GM12878 (cell line): ENCODE measurements at regions not wholly inside any gene's neighbourhood (a gene's known extent, or its start where the extent isn't known, plus 50 kb on each side); places are given as distances from the start of the nearest gene placed in this dataset.

ENCODE experiments used
- ATAC-seq: fragments of 200-7000 bp; cut with Tn5 transposase; 3 replicates; pipeline ENCODE4 v1.9.1; 2020; ENCODE audit warnings: mild to moderate bottlenecking, moderate library complexity
- BruUV-seq: library from RNA; stranded (reverse); fragments of 400-500 nt; replicated peaks from 2 replicates; lab custom pipeline; 2021; lab: Mats Ljungman, UMichigan
- CTCF ChIA-PET: fragments of 300-600 bp; sonication (Branson Sonifier 250); formaldehyde crosslinking; extraction: SDS; loops from one replicate; lab custom pipeline; 2021; ENCODE audit warnings: inconsistent platforms; lab: Yijun Ruan, JAX
- POLR2A ChIA-PET: fragments of 350-600 bp; formaldehyde crosslinking; extraction: SDS; loops from one replicate; lab custom pipeline; 2021; ENCODE audit warnings: inconsistent platforms; lab: Charles Lee
- RAD21 ChIA-PET: fragments of 300-600 bp; sonication (Branson Sonifier 250); formaldehyde crosslinking; loops from one replicate; lab custom pipeline; 2023; ENCODE audit warnings: antibody characterized with exemption; ENCODE audit not compliant: unreplicated experiment; lab: Charles Lee
- SMC1A ChIA-PET: fragments of 300-600 bp; sonication (Branson Sonifier 250); formaldehyde crosslinking; loops from one replicate; lab custom pipeline; 2023; ENCODE audit not compliant: unreplicated experiment, uncharacterized antibody; lab: Charles Lee
- DNase-seq: peaks from one replicate; pipeline ENCODE4 v3.0.0-alpha.2; 2011; ENCODE audit warnings: low read depth, low spot score
- FAIRE-seq: peaks from 3 replicates; lab custom pipeline; 2011; peaks lifted over from hg19 to GRCh38; lab: Jason Lieb, UNC
- H2AFZ ChIP-seq: 2 replicates; pipeline ENCODE4 v1.6.0; 2011; ENCODE audit warnings: low read depth, low read length, control low read depth; ENCODE audit not compliant: control insufficient read depth
- H3K27ac ChIP-seq: 2 replicates; pipeline ENCODE4 v1.5.1; 2011; ENCODE audit warnings: control low read depth; ENCODE audit not compliant: control insufficient read depth, insufficient read depth
- H3K27me3 ChIP-seq, 2 experiments: replicated peaks in 1 of 2; 2 replicates each; pipeline versions ENCODE4 v1.6.0 to v1.6.1; 2011; ENCODE audit warnings: low read length in 1 of 2; ENCODE audit not compliant: control insufficient read depth in 2 of 2, insufficient read depth in 2 of 2
- H3K36me3 ChIP-seq, 2 experiments: 2 replicates each; pipeline ENCODE4 v1.5.1; 2011; ENCODE audit warnings: low read length in 1 of 2; ENCODE audit not compliant: control insufficient read depth in 2 of 2, insufficient read depth in 2 of 2
- H3K4me1 ChIP-seq: 2 replicates; pipeline ENCODE4 v1.6.1; 2011; ENCODE audit warnings: mild to moderate bottlenecking, low read length, moderate library complexity, mixed read lengths; ENCODE audit not compliant: control insufficient read depth, insufficient read depth
- H3K4me2 ChIP-seq: 2 replicates; pipeline ENCODE4 v1.6.0; 2011; ENCODE audit warnings: control low read depth; ENCODE audit not compliant: control insufficient read depth, insufficient read depth
- H3K4me3 ChIP-seq: fragments of 200-600 bp; sonication (generic); 2 replicates; pipeline ENCODE4 v1.5.1; 2016
- H3K79me2 ChIP-seq: 2 replicates; pipeline ENCODE4 v1.6.0; 2011; ENCODE audit warnings: low read length; ENCODE audit not compliant: control insufficient read depth, insufficient read depth
- H3K9ac ChIP-seq: 2 replicates; pipeline ENCODE4 v1.8.0; 2011; ENCODE audit warnings: low read length, control low read depth, mixed read lengths; ENCODE audit not compliant: control insufficient read depth, insufficient read depth
- H3K9me3 ChIP-seq: replicated peaks from 3 replicates; pipeline ENCODE4 v1.5.1; 2011; ENCODE audit warnings: mild to moderate bottlenecking, low read length; ENCODE audit not compliant: control insufficient read depth, insufficient read depth
- H4K20me1 ChIP-seq: 2 replicates; pipeline ENCODE4 v1.6.0; 2011; ENCODE audit not compliant: control insufficient read depth, insufficient read depth
- CBX3 ChIP-seq: fragments of 200-600 bp; sonication (generic); IDR thresholded peaks from 2 replicates; pipeline ENCODE4 v1.6.1; 2016; ENCODE audit warnings: low read depth, borderline replicate concordance
- CREM ChIP-seq: IDR thresholded peaks from 2 replicates; pipeline ENCODE4 v1.6.1; 2014; ENCODE audit warnings: antibody characterized with exemption, low read depth
- E4F1 ChIP-seq: fragments of 450-650 bp; IDR thresholded peaks from 2 replicates; pipeline ENCODE4 v1.6.1; 2018; ENCODE audit warnings: borderline replicate concordance, mild to moderate bottlenecking; ENCODE audit not compliant: partially characterized antibody
- EGR1 ChIP-seq, 2 experiments: IDR thresholded peaks; 1 replicate in 1 of 2; 2 replicates in 1 of 2; pipeline ENCODE4 v1.6.1; 2011 to 2012; ENCODE audit warnings: low read depth in 2 of 2, low read length in 2 of 2, borderline replicate concordance in 1 of 2, mild to moderate bottlenecking in 1 of 2, moderate library complexity in 1 of 2
- EP300 ChIP-seq, 2 experiments: fragments of 150-350 bp in 1 of 2; IDR thresholded peaks; 2 replicates each; pipeline ENCODE4 v1.6.1; 2011 to 2012; ENCODE audit warnings: low read depth in 2 of 2, low read length in 2 of 2, borderline replicate concordance in 1 of 2, improper control_type of control experiment in 1 of 2, inconsistent platforms in 1 of 2; ENCODE audit not compliant: control insufficient read depth in 1 of 2
- FOXM1 ChIP-seq: IDR thresholded peaks from 2 replicates; pipeline ENCODE4 v1.6.1; 2012; ENCODE audit warnings: low read depth, mild to moderate bottlenecking, inconsistent platforms, low read length, moderate library complexity
- JUNB ChIP-seq: IDR thresholded peaks from 2 replicates; pipeline ENCODE4 v1.6.1; 2016; ENCODE audit warnings: antibody characterized with exemption, mild to moderate bottlenecking
- KAT2A ChIP-seq: conservative IDR thresholded peaks from 2 replicates; pipeline ENCODE4 v1.6.1; 2011; ENCODE audit warnings: low read depth, low read length; ENCODE audit not compliant: control insufficient read depth
- MYB ChIP-seq: fragments of 150-350 bp; IDR thresholded peaks from 2 replicates; pipeline ENCODE4 v1.6.1; 2014; ENCODE audit warnings: mild to moderate bottlenecking, low read depth, low read length, borderline replicate concordance
- PKNOX1 ChIP-seq: fragments of 450-650 bp; IDR thresholded peaks from 2 replicates; pipeline ENCODE4 v1.6.1; 2016; ENCODE audit warnings: mild to moderate bottlenecking
- POU2F2 ChIP-seq: IDR thresholded peaks from 3 replicates; pipeline ENCODE4 v1.6.1; 2011; ENCODE audit warnings: low read depth, mild to moderate bottlenecking, low read length, borderline replicate concordance
- SMAD1 ChIP-seq: fragments of 450-650 bp; IDR thresholded peaks from 2 replicates; pipeline ENCODE4 v1.6.1; 2018; ENCODE audit warnings: mild to moderate bottlenecking, low read depth; ENCODE audit not compliant: partially characterized antibody
- SREBF1 ChIP-seq: IDR thresholded peaks from 2 replicates; pipeline ENCODE4 v1.6.1; 2012; ENCODE audit warnings: mild to moderate bottlenecking, low read length
- STAT1 ChIP-seq: fragments of 450-650 bp; conservative IDR thresholded peaks from 2 replicates; pipeline ENCODE4 v1.6.1; 2014; ENCODE audit warnings: antibody characterized with exemption, mild to moderate bottlenecking
- TBL1XR1 ChIP-seq: IDR thresholded peaks from 2 replicates; pipeline ENCODE4 v1.6.1; 2012; ENCODE audit warnings: low read depth, low read length, improper control_type of control experiment
- YY1 ChIP-seq: IDR thresholded peaks from 2 replicates; pipeline ENCODE4 v1.6.1; 2011; ENCODE audit warnings: low read depth, mild to moderate bottlenecking, low read length
- ZNF687 ChIP-seq: fragments of 450-650 bp; IDR thresholded peaks from 2 replicates; pipeline ENCODE4 v1.6.1; 2017; ENCODE audit warnings: mild to moderate bottlenecking, moderate library complexity
- ZZZ3 ChIP-seq: IDR thresholded peaks from 2 replicates; pipeline ENCODE4 v1.6.1; 2011; ENCODE audit warnings: low read depth; ENCODE audit not compliant: control insufficient read depth, insufficient read length
- WGBS: methylation state at CpG from one replicate; pipeline ENCODE4 v1.1.6; 2016; ENCODE audit warnings: low lambda C conversion rate; ENCODE audit not compliant: insufficient replicate concordance, insufficient coverage; ENCODE audit errors: missing lambda C conversion rate; 5-methylcytosine and 5-hydroxymethylcytosine counted together
- in situ Hi-C: fragments of 300-500 bp; cut with MboI; formaldehyde crosslinking; loops from 9 replicates; pipeline ENCODE4 v1.14.3; 2018; ENCODE audit warnings: mixed read lengths
- intact Hi-C: fragments of 100-400 bp; cut with micrococcal nuclease; formaldehyde crosslinking; loops from one replicate; pipeline ENCODE4 v1.14.2; 2022; ENCODE audit not compliant: unreplicated experiment

GRCh38 chr4:67040315-67040714, 505.0 kb downstream of the CENPC start (continued):
- no peak for TF ChIP-seq SMAD1
- TF ChIP-seq SREBF1 = no peak
- no peak for TF ChIP-seq TBL1XR1
- TF ChIP-seq FOXM1 = no peak

GRCh38 chr4:67038228-67038566, 507.1 kb downstream of the CENPC start:
- Histone ChIP-seq H3K36me3 (no peaks in the 10 kb centered on the region), H3K79me2 (no peaks in the 10 kb centered on the region), H2AFZ (no peak overlapping the region), H3K4me1 (no peaks in the 10 kb centered on the region), H3K9ac (no peak overlapping the region), H3K27me3 (no peaks in the 10 kb centered on the region), H4K20me1 (no peaks in the 10 kb centered on the region), H3K4me2 (no peak overlapping the region), H3K4me3 (no peak overlapping the region), H3K27ac (no peak overlapping the region), H3K9me3 (no peaks in the 10 kb centered on the region)
- BruUV-seq = no TSS peak
- DNase-seq (no peak), ATAC-seq (no peak), FAIRE-seq (no peak)
- RAD21 ChIA-PET = no interaction called here
- in situ Hi-C loops (no loop called here), intact Hi-C loops (no loop called here)
- POLR2A ChIA-PET = no interaction called here
- WGBS = 2% methylated on average over 4 of the region's 4 CpGs
- SMC1A ChIA-PET = no interaction called here
- CTCF ChIA-PET = interaction anchor here (1.9 kb wide), 1 partner anchor 15 kb away, joined by 4 read pairs; no protein-coding TSS in a partner anchor
- no peak for TF ChIP-seq JUNB
- no peak for TF ChIP-seq ZZZ3
- TF ChIP-seq PKNOX1 = no peak
- no peak for TF ChIP-seq EP300 (IDR thresholded peaks at IDR 0.05; ENCODE audit: borderline replicate concordance in 1 of 2, control insufficient read depth in 1 of 2, low read depth in 2 of 2, low read length in 2 of 2)
- no peak for TF ChIP-seq KAT2A
- no peak for TF ChIP-seq E4F1
- no peak for TF ChIP-seq MYB
- no peak for TF ChIP-seq POU2F2
- TF ChIP-seq YY1 = no peak
- no peak for TF ChIP-seq CBX3
- TF ChIP-seq CREM = no peak
- no peak for TF ChIP-seq STAT1
- no peak for TF ChIP-seq EGR1 (IDR thresholded peaks at IDR 0.05; ENCODE audit: borderline replicate concordance in 1 of 2, low read depth in 2 of 2, low read length in 2 of 2)
- TF ChIP-seq ZNF687 = no peak
